ENCODE measurements at regions not wholly inside any gene's neighbourhood (a gene's known extent, or its start where the extent isn't known, plus 50 kb on each side); places are given as distances from the start of the nearest gene placed in this dataset.

GRCh38 chr21:28072601-28073000 lies 920.1 kb downstream of the LTN1 start:
- no peak for DNase-seq (ENCODE audit: low read depth, low spot score)
- no peaks in the 10 kb centered on the region for H3K27me3 ChIP-seq (ENCODE audit: control insufficient read depth, insufficient read depth, low read length)
- no peaks in the 10 kb centered on the region for H3K9me3 ChIP-seq (ENCODE audit: control insufficient read depth, insufficient read depth, low read length)
- no peak overlapping the region for H3K4me3 ChIP-seq (ENCODE audit: low read depth, low read length)
- ChIA-PET POLR2A (no interaction called here), CTCF (no interaction called here)
- no peak overlapping the region for H3K27ac ChIP-seq (ENCODE audit: low read depth, low read length)
- no peak for TF ChIP-seq CTCF (IDR thresholded peaks at IDR 0.05; ENCODE audit: low read depth, low read length)

DNA sequence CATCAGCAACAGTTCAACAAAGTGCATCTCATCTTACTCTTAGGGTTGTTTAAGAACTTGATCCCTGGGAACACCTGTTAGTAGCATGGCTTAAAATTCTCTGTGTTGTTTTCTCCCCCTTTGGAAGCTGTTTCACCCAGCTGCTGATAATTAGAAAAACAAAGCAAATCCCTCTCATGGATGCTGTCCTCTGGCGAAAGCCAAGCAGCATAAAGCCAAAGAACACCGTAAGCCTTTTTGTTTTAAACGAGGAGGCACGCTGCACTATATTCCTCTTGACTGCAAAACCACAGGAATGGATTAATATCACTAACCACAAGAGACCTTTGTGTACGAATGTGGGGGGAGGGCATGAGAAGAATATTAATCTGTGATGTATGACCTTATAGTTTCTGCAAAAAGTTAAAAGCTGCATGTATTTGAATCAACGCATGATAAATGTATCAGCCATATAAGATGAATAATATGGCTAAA lies 923.2 kb downstream of the LTN1 start:
- no peaks in the 10 kb centered on the region for H3K9me3 ChIP-seq (ENCODE audit: control insufficient read depth, insufficient read depth, low read length)
- H3K4me3 ChIP-seq (ENCODE audit: low read depth, low read length) = no peak overlapping the region
- CTCF ChIA-PET = interaction anchor here (1.6 kb wide), 1 partner anchor 267 kb away, joined by 4 read pairs; no protein-coding TSS in a partner anchor
- H3K27ac ChIP-seq (ENCODE audit: low read depth, low read length) = no peak overlapping the region
- no peaks in the 10 kb centered on the region for H3K27me3 ChIP-seq (ENCODE audit: control insufficient read depth, insufficient read depth, low read length)
- no peak for TF ChIP-seq CTCF (IDR thresholded peaks at IDR 0.05; ENCODE audit: low read depth, low read length)
- peak; percentile 63 for DNase-seq (ENCODE audit: low read depth, low spot score)
- POLR2A ChIA-PET = interaction anchor here (0.6 to 2.4 kb wide), 2 partner anchors 42 to 117 kb away, joined by 5 to 9 read pairs; no protein-coding TSS in a partner anchor

DNA sequence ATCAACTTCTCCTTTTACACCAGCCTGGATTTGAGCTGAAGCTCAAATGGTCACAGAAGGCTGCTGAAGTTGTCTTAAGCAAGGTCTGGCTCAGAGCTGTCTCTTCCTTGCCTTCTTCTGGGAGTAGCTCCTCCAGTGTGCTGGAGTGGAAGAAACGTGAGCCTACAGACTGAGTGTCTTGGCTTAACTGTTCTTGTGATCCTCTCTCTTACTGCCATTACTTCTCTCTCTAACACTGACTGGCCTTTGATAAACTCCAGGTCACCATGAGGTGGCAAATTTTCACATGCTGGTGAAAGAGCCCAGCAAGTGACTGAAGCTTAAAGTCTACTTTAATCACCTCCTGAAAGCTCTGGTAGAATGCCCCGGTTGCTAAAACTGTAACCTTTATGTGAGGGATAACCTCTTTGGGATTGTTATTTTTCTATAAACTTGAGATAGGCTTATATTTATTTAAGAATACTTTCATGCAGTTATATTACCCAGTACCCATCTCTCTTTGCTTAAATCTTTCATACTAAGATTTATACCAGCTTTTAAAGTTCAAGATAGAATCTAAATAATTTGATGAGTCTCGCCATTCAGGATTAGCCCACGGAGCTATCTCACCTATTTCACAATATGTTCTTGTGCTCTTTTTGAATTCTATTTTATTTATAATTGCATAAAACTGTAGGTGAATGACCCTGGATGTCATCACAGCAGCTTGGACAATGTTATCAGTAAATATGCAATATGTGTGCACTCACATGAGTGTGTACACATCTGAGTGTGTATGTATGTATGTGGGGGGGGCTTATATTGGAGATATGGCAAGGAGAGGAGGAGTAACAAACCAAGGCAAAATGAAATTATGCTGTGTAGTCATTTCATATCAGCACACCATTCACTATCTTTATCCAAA lies 924.0 kb downstream of the LTN1 start:
- Histone ChIP-seq H3K27ac (ENCODE audit: low read depth, low read length) (no peak overlapping the region), H3K9me3 (ENCODE audit: control insufficient read depth, insufficient read depth, low read length) (no peaks in the 10 kb centered on the region), H3K4me3 (ENCODE audit: low read depth, low read length) (no peak overlapping the region), H3K27me3 (ENCODE audit: control insufficient read depth, insufficient read depth, low read length) (no peaks in the 10 kb centered on the region)
- ChIA-PET CTCF (interaction anchor here (1.2 to 1.6 kb wide), 3 partner anchors 264 to 677 kb away, joined by 3 to 5 read pairs (median 4); no protein-coding TSS in a partner anchor), POLR2A (interaction anchor here (2.4 kb wide), 1 partner anchor 42 kb away, joined by 9 read pairs; no protein-coding TSS in a partner anchor)
- TF ChIP-seq CTCF (IDR thresholded peaks at IDR 0.05; ENCODE audit: low read depth, low read length) = no peak
- DNase-seq (ENCODE audit: low read depth, low spot score) = no peak

- no peak overlapping the region for H3K4me3 ChIP-seq (ENCODE audit: low read depth, low read length)
- ChIA-PET CTCF (interaction anchor here (0.6 kb wide), 1 partner anchor 345 kb away, joined by 8 read pairs; no protein-coding TSS in a partner anchor), POLR2A (no interaction called here)
- H3K27ac ChIP-seq (ENCODE audit: low read depth, low read length) = no peak overlapping the region
- DNase-seq (ENCODE audit: low read depth, low spot score) = no peak
- TF ChIP-seq CTCF (IDR thresholded peaks at IDR 0.05; ENCODE audit: low read depth, low read length) = no peak
- H3K27me3 ChIP-seq (ENCODE audit: control insufficient read depth, insufficient read depth, low read length) = no peaks in the 10 kb centered on the region
- no peaks in the 10 kb centered on the region for H3K9me3 ChIP-seq (ENCODE audit: control insufficient read depth, insufficient read depth, low read length)
Observed at GRCh38 chr21:28066596-28067387, 925.9 kb downstream of the LTN1 start.
